GM23338 (cell line): ENCODE measurements at regions not wholly inside any gene's neighbourhood (a gene's known extent, or its start where the extent isn't known, plus 50 kb on each side); places are given as distances from the start of the nearest gene placed in this dataset.

Source experiments
- ATAC-seq: fragments of 200-7000 bp; cut with Tn5 transposase; 3 replicates; pipeline ENCODE4 v1.9.1; 2020
- DNase-seq: peaks from one replicate; pipeline ENCODE4 v3.0.0-alpha.2; 2015; ENCODE audit warnings: low spot score
- H2AFZ ChIP-seq: fragments of 200-600 bp; sonication (generic); 2 replicates; pipeline ENCODE4 v1.8.0; 2016; ENCODE audit warnings: antibody characterized with exemption, mild to moderate bottlenecking, moderate library complexity
- H3F3A ChIP-seq: fragments of 200-600 bp; sonication (generic); replicated peaks from 2 replicates; pipeline ENCODE4 v1.8.0; 2017; ENCODE audit warnings: antibody characterized with exemption, mixed run types, low read depth
- H3K27ac ChIP-seq: fragments of 200-600 bp; sonication (generic); 2 replicates; pipeline ENCODE4 v1.6.1; 2016; ENCODE audit warnings: low read depth
- H3K27me3 ChIP-seq: fragments of 200-600 bp; sonication (generic); 2 replicates; pipeline ENCODE4 v1.8.0; 2016; ENCODE audit warnings: mild to moderate bottlenecking, mixed run types, moderate library complexity; ENCODE audit not compliant: insufficient read depth
- H3K36me3 ChIP-seq: fragments of 200-600 bp; sonication (generic); 2 replicates; pipeline ENCODE4 v1.8.0; 2016; ENCODE audit warnings: mild to moderate bottlenecking; ENCODE audit not compliant: insufficient read depth
- H3K4me1 ChIP-seq: fragments of 200-600 bp; sonication (generic); 2 replicates; pipeline ENCODE4 v1.8.0; 2016; ENCODE audit warnings: mild to moderate bottlenecking, moderate library complexity; ENCODE audit not compliant: insufficient read depth
- H3K4me2 ChIP-seq: fragments of 200-600 bp; sonication (generic); 2 replicates; pipeline ENCODE4 v1.7.1; 2017; ENCODE audit warnings: mixed run types
- H3K4me3 ChIP-seq: fragments of 200-600 bp; sonication (generic); 2 replicates; pipeline ENCODE4 v1.6.1; 2016; ENCODE audit warnings: mixed run types
- H3K79me2 ChIP-seq: fragments of 200-600 bp; sonication (generic); replicated peaks from 2 replicates; pipeline ENCODE4 v1.8.0; 2017; ENCODE audit warnings: mild to moderate bottlenecking; ENCODE audit not compliant: insufficient read depth
- H3K9me2 ChIP-seq: fragments of 200-600 bp; sonication (generic); 2 replicates; pipeline ENCODE4 v1.8.0; 2017; ENCODE audit not compliant: insufficient read depth
- H4K20me1 ChIP-seq: fragments of 200-600 bp; sonication (generic); replicated peaks from 2 replicates; pipeline ENCODE4 v1.8.0; 2017; ENCODE audit warnings: mild to moderate bottlenecking; ENCODE audit not compliant: insufficient read depth
- H3K27ac Mint-ChIP-seq: 2 replicates; pipeline ENCODE4 v1.8.0; 2020; ENCODE audit warnings: inconsistent platforms, mild to moderate bottlenecking, moderate library complexity, mixed read lengths
- H3K27me3 Mint-ChIP-seq: 3 replicates; pipeline ENCODE4 v1.8.0; 2022; ENCODE audit warnings: low read depth, mild to moderate bottlenecking, moderate library complexity, mixed read lengths, inconsistent platforms; ENCODE audit not compliant: insufficient read depth, poor library complexity
- H3K36me3 Mint-ChIP-seq: 3 replicates; pipeline ENCODE4 v1.8.0; 2021; ENCODE audit warnings: low read depth, mild to moderate bottlenecking, inconsistent platforms, moderate library complexity, mixed read lengths
- H3K4me1 Mint-ChIP-seq: 3 replicates; pipeline ENCODE4 v1.8.0; 2020; ENCODE audit warnings: mild to moderate bottlenecking, inconsistent platforms, mixed read lengths
- H3K4me3 Mint-ChIP-seq: 3 replicates; pipeline ENCODE4 v1.8.0; 2021; ENCODE audit warnings: moderate library complexity, mild to moderate bottlenecking, inconsistent platforms, mixed read lengths
- H3K9me3 Mint-ChIP-seq: 3 replicates; pipeline ENCODE4 v1.8.0; 2020; ENCODE audit warnings: moderate library complexity, mild to moderate bottlenecking, inconsistent platforms, mixed read lengths
- CREB1 ChIP-seq: fragments of 250-450 bp; sonication (Bioruptor Pico); IDR thresholded peaks from 2 replicates; pipeline ENCODE4 v1.5.0; 2020; ENCODE audit warnings: low read depth, mild to moderate bottlenecking, moderate library complexity
- CTCF ChIP-seq, 2 experiments: fragments of 200-600 bp in 1 of 2; sonication (generic) in 1 of 2; conservative IDR thresholded peaks; 2 replicates each; pipeline versions ENCODE4 v1.5.1 to v1.6.1; 2016 to 2017; ENCODE audit warnings: antibody characterized with exemption in 2 of 2, low read depth in 2 of 2, mild to moderate bottlenecking in 2 of 2, moderate library complexity in 1 of 2
- ETS1 ChIP-seq: IDR thresholded peaks from 2 replicates; pipeline ENCODE4 v1.6.1; 2016; ENCODE audit warnings: antibody characterized with exemption
- EZH2 ChIP-seq: fragments of 200-600 bp; sonication (generic); IDR thresholded peaks from one replicate; pipeline ENCODE4 v1.8.0; 2017; ENCODE audit warnings: antibody characterized with exemption, mild to moderate bottlenecking, low read depth; ENCODE audit not compliant: unreplicated experiment
- EZH2phosphoT487 ChIP-seq: fragments of 200-600 bp; sonication (generic); IDR thresholded peaks from one replicate; pipeline ENCODE4 v1.8.1; 2018; ENCODE audit warnings: antibody characterized with exemption; ENCODE audit not compliant: unreplicated experiment
- JUNB ChIP-seq: IDR thresholded peaks from one replicate; pipeline ENCODE4 v1.6.1; 2016; ENCODE audit warnings: antibody characterized with exemption; ENCODE audit not compliant: unreplicated experiment
- NANOG ChIP-seq: IDR thresholded peaks from 2 replicates; pipeline ENCODE4 v1.6.1; 2016; ENCODE audit warnings: antibody characterized with exemption, borderline replicate concordance
- POLR2AphosphoS5 ChIP-seq: IDR thresholded peaks from 2 replicates; pipeline ENCODE4 v1.6.1; 2016; ENCODE audit warnings: antibody characterized with exemption, low read depth
- REST ChIP-seq: IDR thresholded peaks from one replicate; pipeline ENCODE4 v1.6.1; 2018; ENCODE audit warnings: antibody characterized with exemption; ENCODE audit not compliant: unreplicated experiment
- STAT1 ChIP-seq: IDR thresholded peaks from one replicate; pipeline ENCODE4 v1.6.1; 2016; ENCODE audit warnings: antibody characterized with exemption; ENCODE audit not compliant: unreplicated experiment
- ZNF114 ChIP-seq: fragments of 250-450 bp; sonication (Bioruptor Pico); IDR thresholded peaks from 2 replicates; pipeline ENCODE4 v1.5.0; 2020; ENCODE audit warnings: mild to moderate bottlenecking, moderate library complexity
- ZNF331 ChIP-seq: fragments of 250-450 bp; sonication (Bioruptor Pico); IDR thresholded peaks from 2 replicates; pipeline ENCODE4 v1.5.0; 2020; ENCODE audit warnings: low read depth, mild to moderate bottlenecking, moderate library complexity
- ZNF462 ChIP-seq: fragments of 250-450 bp; sonication (Bioruptor Pico); IDR thresholded peaks from 2 replicates; pipeline ENCODE4 v1.5.0; 2020; ENCODE audit warnings: mild to moderate bottlenecking, moderate library complexity

- TF ChIP-seq REST (no peak), NANOG (no peak), ZNF331 (no peak)
Measured at GRCh38 chr11:29162491-29162890, 854.3 kb downstream of the KCNA4 start (continued).

GRCh38 chr11:29161191-29161590 is 855.6 kb downstream of the KCNA4 start:
- H3K79me2 ChIP-seq: no peaks in the 10 kb centered on the region
- no peak overlapping the region for H3K4me3 ChIP-seq
- H3K27me3 ChIP-seq: no peaks in the 10 kb centered on the region
- H3K27ac ChIP-seq: no peak overlapping the region
- DNase-seq (no peak), ATAC-seq (no peak)
- H3K36me3 ChIP-seq: no peaks in the 10 kb centered on the region
- H3F3A ChIP-seq: no peaks in the 10 kb centered on the region
- no peaks in the 10 kb centered on the region for H3K4me1 ChIP-seq
- H3K4me2 ChIP-seq: no peak overlapping the region
- H2AFZ ChIP-seq: peak overlapping the region; percentile 33; the same call in 1 of the 2 replicates
- H4K20me1 ChIP-seq: no peaks in the 10 kb centered on the region
- peaks cover 9% of the 10 kb centered on the region; the same call in 2 of the 3 replicates for H3K4me1 Mint-ChIP-seq
- peaks cover 2% of the 10 kb centered on the region for H3K27me3 Mint-ChIP-seq
- no peaks in the 10 kb centered on the region for H3K9me2 ChIP-seq
- H3K27ac Mint-ChIP-seq: 0 out of 2 replicates have a peak overlapping the region, but pooled peaks have one; percentile 11
- H3K36me3 Mint-ChIP-seq: no peaks in the 10 kb centered on the region
- H3K9me3 Mint-ChIP-seq: no peaks in the 10 kb centered on the region; the same call in 2 of the 3 replicates
- no peak overlapping the region for H3K4me3 Mint-ChIP-seq
- no peak for TF ChIP-seq JUNB
- no peak for TF ChIP-seq NANOG
- TF ChIP-seq POLR2AphosphoS5: no peak
- no peak for TF ChIP-seq CREB1 (CRISPR knock-in tag)
- no peak for TF ChIP-seq ZNF462 (CRISPR knock-in tag)
- TF ChIP-seq STAT1: no peak
- no peak for TF ChIP-seq ZNF331
- TF ChIP-seq ZNF114 (CRISPR knock-in tag): no peak
- no peak for TF ChIP-seq EZH2phosphoT487
- TF ChIP-seq ETS1: no peak
- no peak for TF ChIP-seq EZH2
- no peak for TF ChIP-seq CTCF (conservative IDR thresholded peaks at IDR 0.05; ENCODE audit: low read depth in 2 of 2)
